B cell (primary cell): ENCODE measurements at regions not wholly inside any gene's neighbourhood (a gene's known extent, or its start where the extent isn't known, plus 50 kb on each side); places are given as distances from the start of the nearest gene placed in this dataset.

Experiments used
- ATAC-seq: fragments of 200-7000 bp; cut with Tn5 transposase; one replicate; pipeline ENCODE4 v1.10.0; 2021; ENCODE audit warnings: low read depth, mild to moderate bottlenecking, moderate number of reproducible peaks, moderate library complexity
- CTCF ChIA-PET: fragments of 350-600 bp; sonication (Branson Sonifier 250); formaldehyde crosslinking; loops from one replicate; lab custom pipeline; 2021; ENCODE audit warnings: antibody characterized with exemption, inconsistent platforms; lab: Charles Lee
- POLR2A ChIA-PET: fragments of 350-600 bp; sonication (Branson Sonifier 250); formaldehyde crosslinking; loops from one replicate; lab custom pipeline; 2021; ENCODE audit warnings: antibody characterized with exemption; lab: Charles Lee
- DNase-seq: peaks from one replicate; pipeline ENCODE4 v3.0.0; 2013
- H2AFZ ChIP-seq: 2 replicates; pipeline ENCODE4 v1.6.1; 2012; ENCODE audit warnings: mild to moderate bottlenecking, low read depth, low read length; ENCODE audit not compliant: insufficient read depth, poor library complexity, severe bottlenecking
- H3K27ac ChIP-seq, 2 donors: 1 replicate in 1 of 2; 2 replicates in 1 of 2; pipeline ENCODE4 v1.5.1; 2012 to 2013; ENCODE audit warnings: low read length in 2 of 2, mild to moderate bottlenecking in 2 of 2, moderate library complexity in 1 of 2
- H3K27me3 ChIP-seq, 4 experiments: fragments of 200-600 bp in 1 of 4; sonication (generic) in 1 of 4; replicated peaks in 1 of 4; 1 replicate in 2 of 4; 2 replicates in 2 of 4; pipeline versions ENCODE4 v1.6.1 to v1.7.0; 2013 to 2016; ENCODE audit warnings: low read length in 3 of 4, mild to moderate bottlenecking in 2 of 4, mixed read lengths in 1 of 4, moderate library complexity in 1 of 4; ENCODE audit not compliant: insufficient read depth in 4 of 4, control insufficient read depth in 3 of 4; ENCODE audit errors: control extremely low read depth in 1 of 4
- H3K36me3 ChIP-seq, 2 experiments: replicated peaks in 1 of 2; 1 replicate in 1 of 2; 2 replicates in 1 of 2; pipeline versions ENCODE4 v1.6.1 to v1.7.1; 2013; ENCODE audit warnings: low read length in 1 of 2; ENCODE audit not compliant: insufficient read depth in 2 of 2, control insufficient read depth in 1 of 2; ENCODE audit errors: control extremely low read depth in 1 of 2, extremely low read depth in 1 of 2
- H3K4me1 ChIP-seq, 2 donors: fragments of 200-600 bp in 1 of 2; sonication (generic) in 1 of 2; 1 replicate in 1 of 2; 2 replicates in 1 of 2; pipeline versions ENCODE4 v1.5.1 to v1.6.1; 2013 to 2017; ENCODE audit warnings: low read length in 2 of 2; ENCODE audit not compliant: control insufficient read depth in 2 of 2, insufficient read depth in 2 of 2
- H3K4me2 ChIP-seq: replicated peaks from 2 replicates; pipeline ENCODE3; 2012; ENCODE audit warnings: mild to moderate bottlenecking, low read depth, low read length; ENCODE audit not compliant: poor library complexity, severe bottlenecking
- H3K4me3 ChIP-seq, 5 experiments: fragments of 200-600 bp in 1 of 5; sonication (generic) in 1 of 5; 1 replicate in 3 of 5; 2 replicates in 2 of 5; pipeline versions ENCODE4 v1.5.1 to v1.7.0; 2011 to 2016; ENCODE audit warnings: low read length in 4 of 5, mild to moderate bottlenecking in 4 of 5, low read depth in 2 of 5, control low read depth in 1 of 5, moderate library complexity in 1 of 5; ENCODE audit not compliant: insufficient read depth in 1 of 5; ENCODE audit errors: control extremely low read depth in 1 of 5, extremely low read depth in 1 of 5
- H3K79me2 ChIP-seq: fragments of 200-600 bp; sonication (generic); one replicate; pipeline ENCODE4 v1.6.0; 2016; ENCODE audit warnings: low read length; ENCODE audit not compliant: control insufficient read depth, insufficient read depth
- H3K9ac ChIP-seq: fragments of 200-600 bp; sonication (generic); 2 replicates; pipeline ENCODE4 v1.6.1; 2017; ENCODE audit warnings: mild to moderate bottlenecking, low read length, moderate library complexity
- H3K9me3 ChIP-seq, 3 donors: one replicate each; pipeline versions ENCODE4 v1.6.1 to v1.7.1; 2013; ENCODE audit warnings: low read length in 2 of 3; ENCODE audit not compliant: control insufficient read depth in 2 of 3, insufficient read depth in 1 of 3; ENCODE audit errors: control extremely low read depth in 1 of 3
- H4K20me1 ChIP-seq: 2 replicates; pipeline ENCODE4 v1.6.0; 2012; ENCODE audit warnings: mild to moderate bottlenecking, low read length; ENCODE audit not compliant: insufficient read depth, control insufficient read depth, poor library complexity, severe bottlenecking
- H3K27ac Mint-ChIP-seq: one replicate; pipeline ENCODE4 v1.8.0; 2021; ENCODE audit warnings: mixed read lengths
- H3K27me3 Mint-ChIP-seq: one replicate; pipeline ENCODE4 v1.8.0; 2021; ENCODE audit warnings: mixed read lengths
- H3K4me1 Mint-ChIP-seq: one replicate; pipeline ENCODE4 v1.8.0; 2021; ENCODE audit warnings: mixed read lengths
- H3K4me3 Mint-ChIP-seq: one replicate; pipeline ENCODE4 v1.8.0; 2021; ENCODE audit warnings: mixed read lengths
- H3K9me3 Mint-ChIP-seq: one replicate; pipeline ENCODE4 v1.8.0; 2022; ENCODE audit warnings: mixed read lengths; ENCODE audit not compliant: insufficient read depth
- EZH2 ChIP-seq: IDR thresholded peaks from 2 replicates; pipeline ENCODE4 v1.6.1; 2012; ENCODE audit warnings: borderline replicate concordance, low read depth, mild to moderate bottlenecking, moderate library complexity, low read length; ENCODE audit not compliant: insufficient read depth, poor library complexity, severe bottlenecking
- WGBS: methylation state at CpG from one replicate; pipeline ENCODE4 v1.1.5; 2013; ENCODE audit warnings: missing lambda C conversion rate; ENCODE audit not compliant: insufficient coverage; 5-methylcytosine and 5-hydroxymethylcytosine counted together
- intact Hi-C: fragments of 100-400 bp; cut with micrococcal nuclease; formaldehyde crosslinking; loops from one replicate; pipeline ENCODE4 v1.10.0; 2022
- TF ChIP-seq, protein P1 (sequence below): fragments of 200-600 bp; IDR thresholded peaks from one replicate; pipeline ENCODE4 v1.8.0; 2022; ENCODE audit warnings: antibody characterized with exemption, mild to moderate bottlenecking

- Histone ChIP-seq H2AFZ (no peak overlapping the region), H3K4me1 (no peaks in the 10 kb centered on the region), H3K4me3 (no peak overlapping the region), H3K27ac (no peak overlapping the region), H3K27me3 (peaks cover 0 to 8% (median 0%) of the 10 kb centered on the region in 4 experiments), H3K9ac (no peak overlapping the region), H4K20me1 (no peaks in the 10 kb centered on the region), H3K36me3 (no peaks in the 10 kb centered on the region), H3K9me3 (no peaks in the 10 kb centered on the region), H3K4me2 (no peak overlapping the region), H3K79me2 (no peaks in the 10 kb centered on the region)
- Mint-ChIP-seq H3K27me3 (peaks cover 33% of the 10 kb centered on the region), H3K9me3 (no peaks in the 10 kb centered on the region), H3K27ac (no peak overlapping the region), H3K4me1 (no peaks in the 10 kb centered on the region), H3K4me3 (no peak overlapping the region)
- ChIA-PET CTCF (interaction anchor here (1.7 kb wide), 1 partner anchor 12 kb away, joined by 3 read pairs; no protein-coding TSS in a partner anchor), POLR2A (no interaction called here)
- TF ChIP-seq, protein P1, sequence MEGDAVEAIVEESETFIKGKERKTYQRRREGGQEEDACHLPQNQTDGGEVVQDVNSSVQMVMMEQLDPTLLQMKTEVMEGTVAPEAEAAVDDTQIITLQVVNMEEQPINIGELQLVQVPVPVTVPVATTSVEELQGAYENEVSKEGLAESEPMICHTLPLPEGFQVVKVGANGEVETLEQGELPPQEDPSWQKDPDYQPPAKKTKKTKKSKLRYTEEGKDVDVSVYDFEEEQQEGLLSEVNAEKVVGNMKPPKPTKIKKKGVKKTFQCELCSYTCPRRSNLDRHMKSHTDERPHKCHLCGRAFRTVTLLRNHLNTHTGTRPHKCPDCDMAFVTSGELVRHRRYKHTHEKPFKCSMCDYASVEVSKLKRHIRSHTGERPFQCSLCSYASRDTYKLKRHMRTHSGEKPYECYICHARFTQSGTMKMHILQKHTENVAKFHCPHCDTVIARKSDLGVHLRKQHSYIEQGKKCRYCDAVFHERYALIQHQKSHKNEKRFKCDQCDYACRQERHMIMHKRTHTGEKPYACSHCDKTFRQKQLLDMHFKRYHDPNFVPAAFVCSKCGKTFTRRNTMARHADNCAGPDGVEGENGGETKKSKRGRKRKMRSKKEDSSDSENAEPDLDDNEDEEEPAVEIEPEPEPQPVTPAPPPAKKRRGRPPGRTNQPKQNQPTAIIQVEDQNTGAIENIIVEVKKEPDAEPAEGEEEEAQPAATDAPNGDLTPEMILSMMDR: no peak
- TF ChIP-seq EZH2: no peak
- no CpG with 5 or more reads among the region's 1 CpG for WGBS
- ATAC-seq: no peak
- no peak for DNase-seq
- intact Hi-C loops: no loop called here
Measured at GRCh38 chr1:94317790-94318188, 80.4 kb upstream of the ARHGAP29 start.

GRCh38 chr1:94316836-94317789 lies 79.7 kb upstream of the ARHGAP29 start:
- no peaks in the 10 kb centered on the region for H3K4me1 ChIP-seq
- peaks cover 0 to 4% (median 0%) of the 10 kb centered on the region in 4 experiments for H3K27me3 ChIP-seq
- H3K27ac ChIP-seq: no peak overlapping the region
- DNase-seq (no peak), ATAC-seq (no peak)
- H3K9me3 Mint-ChIP-seq: no peaks in the 10 kb centered on the region
- H3K4me3 ChIP-seq: no peak overlapping the region
- H3K79me2 ChIP-seq: no peaks in the 10 kb centered on the region
- CTCF ChIA-PET: interaction anchor here (1.7 kb wide), 1 partner anchor 12 kb away, joined by 3 read pairs; no protein-coding TSS in a partner anchor
- no peak overlapping the region for H3K9ac ChIP-seq
- POLR2A ChIA-PET: no interaction called here
- TF ChIP-seq EZH2: no peak
- TF ChIP-seq, protein P1: no peak
- H3K9me3 ChIP-seq: no peaks in the 10 kb centered on the region
- H3K4me1 Mint-ChIP-seq: no peaks in the 10 kb centered on the region
- no peaks in the 10 kb centered on the region for H3K36me3 ChIP-seq
- no peak overlapping the region for H3K4me3 Mint-ChIP-seq
- intact Hi-C loops: no loop called here
- WGBS: 80% methylated on average over 1 of the region's 8 CpGs
- no peak overlapping the region for H2AFZ ChIP-seq
- H3K27me3 Mint-ChIP-seq: peaks cover 28% of the 10 kb centered on the region
- no peaks in the 10 kb centered on the region for H4K20me1 ChIP-seq
- H3K4me2 ChIP-seq: no peak overlapping the region
- H3K27ac Mint-ChIP-seq: no peak overlapping the region
